ENCODE measurements at regions not wholly inside any gene's neighbourhood (a gene's known extent, or its start where the extent isn't known, plus 50 kb on each side); places are given as distances from the start of the nearest gene placed in this dataset.

- TF ChIP-seq EP300 (IDR thresholded peaks at IDR 0.05; ENCODE audit: low read length) (peak; percentile 52; the same call in 1 of the 2 replicates), HMBOX1 (IDR thresholded peaks at IDR 0.05) (peak; percentile 84), RHOXF2B (CRISPR knock-in tag; conservative IDR thresholded peaks at IDR 0.05) (no peak), PHB2 (IDR thresholded peaks at IDR 0.05; ENCODE audit: low read depth) (no peak), TAL1 (IDR thresholded peaks at IDR 0.05) (peak; percentile 76), SMARCA4 (IDR thresholded peaks at IDR 0.05) (peak; percentile 67), SIN3A (IDR thresholded peaks at IDR 0.05; ENCODE audit: borderline replicate concordance in 2 of 2, control insufficient read depth in 1 of 2, low read depth in 2 of 2, low read length in 2 of 2) (no peak), RBM22 (IDR thresholded peaks at IDR 0.05; ENCODE audit: low read depth, low read length, poor library complexity, severe bottlenecking) (no peak), RERE (CRISPR knock-in tag; IDR thresholded peaks at IDR 0.05; ENCODE audit: borderline replicate concordance) (no peak), NR3C1 (CRISPR knock-in tag; IDR thresholded peaks at IDR 0.05) (no peak), ZNF518B (CRISPR knock-in tag; IDR thresholded peaks at IDR 0.05) (no peak), LEF1 (IDR thresholded peaks at IDR 0.05) (peak; percentile 63; the same call in 1 of the 2 replicates), LCOR (CRISPR knock-in tag; IDR thresholded peaks at IDR 0.05) (no peak), NCOR1 (IDR thresholded peaks at IDR 0.05) (peak; percentile 82), DMBX1 (CRISPR knock-in tag; IDR thresholded peaks at IDR 0.05; ENCODE audit: borderline replicate concordance) (peak; percentile 72), TEAD2 (tag; IDR thresholded peaks at IDR 0.05) (no peak), BDP1 (IDR thresholded peaks at IDR 0.05; ENCODE audit: insufficient read depth, insufficient read length) (no peak), PHF8 (IDR thresholded peaks at IDR 0.05; ENCODE audit: borderline replicate concordance, low read length) (no peak), ID3 (CRISPR knock-in tag; IDR thresholded peaks at IDR 0.05) (no peak), ID3 (tag; IDR thresholded peaks at IDR 0.05) (no peak)
These were observed 58.0 kb downstream of the ANXA2R start (continued) for GRCh38 chr5:42982107-42982622.

All from K562 (cell line).